Gastroesophageal sphincter (tissue), 4 donors: ENCODE measurements at regions not wholly inside any gene's neighbourhood (a gene's known extent, or its start where the extent isn't known, plus 50 kb on each side); places are given as distances from the start of the nearest gene placed in this dataset.

Experiments used
- ATAC-seq: fragments of 150-250 bp; one replicate; pipeline ENCODE4 v1.9.1; 2016; ENCODE audit warnings: mild to moderate bottlenecking, moderate library complexity
- H3K27ac ChIP-seq, 4 donors: fragments of 200-600 bp; sonication (generic) in 3 of 4; 1 replicate in 3 of 4; 2 replicates in 1 of 4; pipeline ENCODE4 v1.5.1; 2016 to 2019
- H3K27me3 ChIP-seq: fragments of 200-600 bp; sonication (generic); one replicate; pipeline ENCODE4 v1.5.1; 2019
- H3K36me3 ChIP-seq, 2 donors: fragments of 200-600 bp; sonication (generic); one replicate each; pipeline ENCODE4 v1.5.1; 2019; ENCODE audit warnings: control low read depth in 1 of 2
- H3K4me1 ChIP-seq, 3 donors: fragments of 200-600 bp; sonication (generic); 1 replicate in 2 of 3; 2 replicates in 1 of 3; pipeline ENCODE4 v1.5.1; 2016 to 2019; ENCODE audit warnings: control low read depth in 2 of 3
- H3K4me3 ChIP-seq, 2 donors: fragments of 200-600 bp; sonication (generic); one replicate each; pipeline ENCODE4 v1.5.1; 2019; ENCODE audit warnings: mild to moderate bottlenecking in 1 of 2, moderate library complexity in 1 of 2
- H3K9me3 ChIP-seq, 3 donors: fragments of 200-600 bp; sonication (generic); one replicate each; pipeline ENCODE4 v1.5.1; 2017 to 2019; ENCODE audit warnings: control low read depth in 2 of 3
- EP300 ChIP-seq: sonication (generic); formaldehyde crosslinking; IDR thresholded peaks from one replicate; pipeline ENCODE4 v1.6.1; 2017; ENCODE audit warnings: antibody characterized with exemption, mild to moderate bottlenecking
- POLR2A ChIP-seq, 2 donors: fragments of 450-650 bp; IDR thresholded peaks; one replicate each; pipeline ENCODE4 v1.6.1; 2017; ENCODE audit warnings: antibody characterized with exemption in 2 of 2, mild to moderate bottlenecking in 2 of 2, moderate library complexity in 1 of 2
- POLR2AphosphoS5 ChIP-seq: sonication (generic); formaldehyde crosslinking; IDR thresholded peaks from one replicate; pipeline ENCODE4 v1.6.1; 2017; ENCODE audit warnings: antibody characterized with exemption
- WGBS, 2 donors: methylation state at CpG; one replicate each; pipeline ENCODE4 v1.1.5; 2018; ENCODE audit warnings: low coverage in 1 of 2; 5-methylcytosine and 5-hydroxymethylcytosine counted together
- TF ChIP-seq, protein P1 (sequence below), 4 experiments: fragments of 200-600 bp in 2 of 4; fragments of 450-650 bp in 2 of 4; sonication (generic) in 1 of 4; IDR thresholded peaks; one replicate each; pipeline ENCODE4 v1.5.1; 2017 to 2019; ENCODE audit warnings: antibody characterized with exemption in 4 of 4, mild to moderate bottlenecking in 2 of 4, moderate library complexity in 2 of 4

GRCh38 chr2:150030436-150031190, 443.0 kb upstream of the MMADHC start:
- Histone ChIP-seq H3K4me1 (peaks cover 0 to 12% (median 2%) of the 10 kb centered on the region in 3 donors), H3K9me3 (no peaks in the 10 kb centered on the region), H3K27me3 (no peaks in the 10 kb centered on the region), H3K4me3 (no peak overlapping the region), H3K36me3 (no peaks in the 10 kb centered on the region), H3K27ac (no peak overlapping the region)
- no peak for ATAC-seq
- TF ChIP-seq EP300 (no peak), POLR2AphosphoS5 (no peak), POLR2A (IDR thresholded peaks at IDR 0.05) (no peak)
- TF ChIP-seq, protein P1, sequence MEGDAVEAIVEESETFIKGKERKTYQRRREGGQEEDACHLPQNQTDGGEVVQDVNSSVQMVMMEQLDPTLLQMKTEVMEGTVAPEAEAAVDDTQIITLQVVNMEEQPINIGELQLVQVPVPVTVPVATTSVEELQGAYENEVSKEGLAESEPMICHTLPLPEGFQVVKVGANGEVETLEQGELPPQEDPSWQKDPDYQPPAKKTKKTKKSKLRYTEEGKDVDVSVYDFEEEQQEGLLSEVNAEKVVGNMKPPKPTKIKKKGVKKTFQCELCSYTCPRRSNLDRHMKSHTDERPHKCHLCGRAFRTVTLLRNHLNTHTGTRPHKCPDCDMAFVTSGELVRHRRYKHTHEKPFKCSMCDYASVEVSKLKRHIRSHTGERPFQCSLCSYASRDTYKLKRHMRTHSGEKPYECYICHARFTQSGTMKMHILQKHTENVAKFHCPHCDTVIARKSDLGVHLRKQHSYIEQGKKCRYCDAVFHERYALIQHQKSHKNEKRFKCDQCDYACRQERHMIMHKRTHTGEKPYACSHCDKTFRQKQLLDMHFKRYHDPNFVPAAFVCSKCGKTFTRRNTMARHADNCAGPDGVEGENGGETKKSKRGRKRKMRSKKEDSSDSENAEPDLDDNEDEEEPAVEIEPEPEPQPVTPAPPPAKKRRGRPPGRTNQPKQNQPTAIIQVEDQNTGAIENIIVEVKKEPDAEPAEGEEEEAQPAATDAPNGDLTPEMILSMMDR (IDR thresholded peaks at IDR 0.05): no peak
- WGBS, 2 donors: 36 to 38% methylated on average over 3 of the region's 3 CpGs

- WGBS, 2 donors: 42 to 46% methylated on average over 2 of the region's 2 CpGs
- TF ChIP-seq, protein P1 (IDR thresholded peaks at IDR 0.05): no peak
- no peak for TF ChIP-seq EP300
Measured at GRCh38 chr2:150028322-150028721, 440.7 kb upstream of the MMADHC start.

DNA sequence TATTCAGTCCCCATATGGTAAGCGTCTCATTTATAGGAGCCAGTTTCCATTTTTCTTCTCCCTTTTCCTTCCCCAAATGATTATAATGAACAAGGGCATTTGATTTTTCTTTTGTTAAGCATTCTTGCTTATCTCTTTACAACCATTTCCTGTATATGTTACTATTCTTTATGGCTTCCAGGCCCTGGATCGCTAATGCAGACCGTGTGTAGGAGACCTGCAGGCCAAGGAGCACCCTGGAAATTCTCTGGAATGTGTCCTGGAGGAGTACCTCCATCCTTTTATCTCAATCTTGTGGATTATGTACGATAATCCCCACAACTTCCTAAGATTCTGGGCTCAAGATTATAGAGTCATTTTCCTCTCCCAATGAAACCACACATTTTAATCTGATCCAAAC, 439.6 kb upstream of the MMADHC start:
- ATAC-seq: no peak
- no peak overlapping the region for H3K27ac ChIP-seq
- H3K4me3 ChIP-seq: no peak overlapping the region
- peaks cover 0 to 12% (median 2%) of the 10 kb centered on the region in 3 donors for H3K4me1 ChIP-seq
- no peaks in the 10 kb centered on the region for H3K27me3 ChIP-seq
- TF ChIP-seq EP300: no peak
- no peak for TF ChIP-seq POLR2A (IDR thresholded peaks at IDR 0.05)
- TF ChIP-seq, protein P1 (IDR thresholded peaks at IDR 0.05): no peak
- no peak for TF ChIP-seq POLR2AphosphoS5
- WGBS, 2 donors: 71 to 78% methylated on average over 2 to 4 of the region's 4 CpGs
- no peaks in the 10 kb centered on the region for H3K9me3 ChIP-seq
- no peaks in the 10 kb centered on the region for H3K36me3 ChIP-seq

More at GRCh38 chr2:150028322-150028721, 440.7 kb upstream of the MMADHC start:
- ATAC-seq: no peak
- no peaks in the 10 kb centered on the region for H3K9me3 ChIP-seq
- no peak overlapping the region for H3K4me3 ChIP-seq
- H3K27ac ChIP-seq: no peak overlapping the region
- peaks cover 0 to 12% (median 2%) of the 10 kb centered on the region in 3 donors for H3K4me1 ChIP-seq
- H3K36me3 ChIP-seq: no peaks in the 10 kb centered on the region
- H3K27me3 ChIP-seq: no peaks in the 10 kb centered on the region

- no peak overlapping the region for H3K4me3 ChIP-seq
- no peaks in the 10 kb centered on the region for H3K4me1 ChIP-seq
- no peak for TF ChIP-seq POLR2A (IDR thresholded peaks at IDR 0.05)
- TF ChIP-seq, protein P1 (IDR thresholded peaks at IDR 0.05): no peak
- TF ChIP-seq EP300: no peak
- TF ChIP-seq POLR2AphosphoS5: no peak
- ATAC-seq: no peak
- no peaks in the 10 kb centered on the region for H3K27me3 ChIP-seq
- H3K27ac ChIP-seq: no peak overlapping the region
- H3K9me3 ChIP-seq: no peaks in the 10 kb centered on the region
- no peaks in the 10 kb centered on the region for H3K36me3 ChIP-seq
Measured at GRCh38 chr2:150023663-150024062, 436.1 kb upstream of the MMADHC start.

- ATAC-seq: no peak
- TF ChIP-seq POLR2A (IDR thresholded peaks at IDR 0.05) (no peak), EP300 (no peak), POLR2AphosphoS5 (no peak)
- TF ChIP-seq, protein P1 (IDR thresholded peaks at IDR 0.05): no peak
- Histone ChIP-seq H3K9me3 (no peaks in the 10 kb centered on the region), H3K4me3 (no peak overlapping the region), H3K36me3 (no peaks in the 10 kb centered on the region), H3K27me3 (no peaks in the 10 kb centered on the region), H3K27ac (no peak overlapping the region), H3K4me1 (no peaks in the 10 kb centered on the region)
- WGBS, 2 donors: 82 to 86% methylated on average over 3 of the region's 3 CpGs
Measured at GRCh38 chr2:150023044-150023443, 435.5 kb upstream of the MMADHC start.
